GM20000 (cell line): ENCODE measurements at regions not wholly inside any gene's neighbourhood (a gene's known extent, or its start where the extent isn't known, plus 50 kb on each side); places are given as distances from the start of the nearest gene placed in this dataset.

Experiments used
- DNase-seq: peaks from one replicate; pipeline ENCODE4 v3.0.0; 2012; ENCODE audit warnings: low spot score
- CTCF ChIP-seq: IDR thresholded peaks from 2 replicates; pipeline ENCODE4 v1.5.1; 2012; ENCODE audit warnings: mild to moderate bottlenecking, control low read depth; ENCODE audit errors: extremely low read depth, missing control alignments

GRCh38 chr12:92476844-92477243 lies 225.9 kb upstream of the PLEKHG7 start:
- no peak for TF ChIP-seq CTCF

DNA sequence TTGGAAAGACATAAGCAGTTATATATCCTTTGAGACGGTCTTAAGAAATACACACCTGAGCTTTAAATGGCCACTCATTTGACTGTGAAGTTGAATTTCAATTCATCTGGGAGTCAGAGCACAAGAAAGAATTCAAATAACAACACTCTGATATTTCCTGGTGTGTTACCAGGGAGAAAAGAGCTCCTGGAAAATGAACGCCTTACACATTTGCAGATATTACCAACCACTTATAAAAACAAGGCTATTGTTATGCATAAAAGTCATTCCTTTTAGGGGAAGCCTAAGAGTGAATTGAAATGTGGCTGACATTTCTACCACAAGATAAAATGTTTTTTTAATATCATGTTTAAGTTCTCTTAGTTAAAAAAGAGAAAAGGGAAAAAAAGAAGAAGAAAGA lies 229.2 kb upstream of the PLEKHG7 start:
- TF ChIP-seq CTCF: no peak
- DNase-seq: no peak

More at GRCh38 chr12:92476844-92477243, 225.9 kb upstream of the PLEKHG7 start:
- no peak for DNase-seq

DNA sequence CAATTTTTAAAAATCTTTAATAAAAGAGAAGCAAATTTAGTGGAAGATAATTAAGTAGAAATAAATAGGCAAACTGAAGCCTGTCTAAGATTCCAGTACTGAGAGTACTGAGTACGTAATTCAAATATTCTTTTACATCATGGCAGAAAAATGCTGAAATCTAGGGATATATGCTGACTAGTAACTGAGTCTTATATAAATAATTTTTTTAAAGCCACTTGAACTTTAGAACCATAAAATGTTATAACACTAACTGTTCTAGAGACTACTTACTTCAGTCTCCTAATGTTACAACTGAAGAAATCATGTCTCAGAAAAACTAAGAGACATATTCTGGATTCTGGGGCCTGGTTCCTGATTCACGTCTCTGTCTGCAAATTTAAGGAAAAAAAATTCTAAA lies 230.6 kb upstream of the PLEKHG7 start:
- TF ChIP-seq CTCF: no peak

GRCh38 chr12:92471551-92471950 lies 231.2 kb upstream of the PLEKHG7 start:
- DNase-seq: no peak
- TF ChIP-seq CTCF: no peak

More for the DNA sequence above, 230.6 kb upstream of the PLEKHG7 start:
- no peak for DNase-seq

DNA sequence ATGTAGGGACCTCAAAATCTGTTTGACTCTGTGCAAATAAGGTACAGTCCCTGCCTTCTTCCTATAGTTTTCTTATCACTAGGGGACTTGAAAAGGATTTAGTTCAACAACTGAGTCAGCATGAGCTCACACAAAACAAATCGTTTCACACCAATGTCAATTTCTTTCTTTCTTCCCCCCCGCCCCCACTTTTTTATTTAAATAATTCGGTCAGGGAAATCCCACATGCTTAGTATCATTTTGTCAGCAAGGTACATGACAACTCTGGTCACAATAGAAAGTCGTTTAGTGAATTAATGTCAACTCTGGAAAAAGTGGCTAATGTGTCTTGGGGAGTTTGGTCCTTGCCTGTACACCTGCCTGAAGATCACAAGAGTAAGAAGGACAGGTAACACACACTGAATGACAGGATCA lies 232.2 kb upstream of the PLEKHG7 start:
- DNase-seq: no peak

GRCh38 chr12:92469837-92470236 lies 233.0 kb upstream of the PLEKHG7 start:
- DNase-seq: no peak
- no peak for TF ChIP-seq CTCF

More for the DNA sequence above, 232.2 kb upstream of the PLEKHG7 start:
- no peak for TF ChIP-seq CTCF

DNA sequence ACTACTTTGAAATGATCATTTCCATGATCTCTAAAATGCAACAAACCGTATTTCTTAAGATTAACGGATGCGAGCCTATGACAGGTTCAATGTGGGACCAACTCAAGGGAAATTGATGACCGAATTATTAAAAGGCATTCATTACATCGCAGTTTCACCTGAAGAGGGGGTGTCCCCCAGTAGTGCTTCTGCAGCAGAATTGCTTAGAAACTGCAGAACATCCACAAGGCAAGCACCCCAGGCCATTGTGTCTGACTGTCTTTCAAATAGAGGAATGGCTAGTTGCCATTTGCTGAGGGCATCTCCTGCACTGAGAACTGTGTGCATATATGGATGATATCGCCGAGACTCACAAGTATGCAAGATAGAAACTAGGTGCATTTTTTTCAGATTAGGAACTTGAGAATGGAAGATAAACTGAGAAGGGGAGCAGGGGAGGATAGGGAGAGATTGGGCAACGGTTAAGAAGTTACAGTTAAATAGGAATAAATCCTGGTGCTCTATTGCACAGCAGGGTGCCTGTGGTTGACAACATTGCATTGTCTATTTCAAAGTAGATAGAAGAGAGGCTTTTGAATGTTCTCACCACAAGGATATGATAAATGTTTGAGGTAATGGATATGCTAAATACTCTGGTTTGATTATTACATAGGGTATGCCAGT lies 234.3 kb upstream of the PLEKHG7 start:
- no peak for DNase-seq
- TF ChIP-seq CTCF: no peak
